ENCODE measurements at regions not wholly inside any gene's neighbourhood (a gene's known extent, or its start where the extent isn't known, plus 50 kb on each side); places are given as distances from the start of the nearest gene placed in this dataset.
A peak's percentile ranks its signal among the peaks of the same experiment; 100 is the strongest.

DNA sequence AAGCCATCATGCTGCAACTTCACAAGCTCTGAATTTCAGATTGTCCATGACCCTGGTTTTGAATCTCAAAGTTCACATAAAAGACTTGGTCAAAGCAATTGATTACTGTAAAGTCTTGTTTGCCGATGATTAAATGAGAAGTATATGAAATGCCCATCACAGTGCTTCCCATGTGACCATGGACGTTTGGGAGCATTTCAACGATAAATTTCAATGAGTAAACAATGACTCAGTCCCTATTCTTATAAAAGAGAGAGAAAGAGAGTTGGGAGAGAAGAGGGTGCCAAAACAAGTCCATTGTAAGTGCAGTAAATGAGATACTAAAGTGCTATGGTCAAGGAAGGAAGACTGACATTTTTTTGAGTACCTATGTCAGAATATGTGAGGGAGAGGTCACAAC is 276.9 kb downstream of the SOX9 start:
- Histone ChIP-seq H3K4me1 (ENCODE audit: control insufficient read depth in 1 of 2, insufficient read depth in 2 of 2, low read length in 2 of 2) (no peaks in the 10 kb centered on the region), H3K9me3 (replicated peaks in 1 of 2; ENCODE audit: control insufficient read depth in 1 of 2, insufficient read depth in 1 of 2, low read length in 2 of 2) (peaks cover 0 to 2% of the 10 kb centered on the region in 2 donors), H3K36me3 (replicated peaks in 1 of 2; ENCODE audit: control insufficient read depth in 1 of 2, insufficient read depth in 2 of 2, low read length in 2 of 2) (no peaks in the 10 kb centered on the region), H3K9ac (ENCODE audit: insufficient read depth, low read length, poor library complexity, severe bottlenecking) (no peak overlapping the region), H4K20me1 (ENCODE audit: insufficient read depth, low read length) (no peaks in the 10 kb centered on the region), H3K27ac (ENCODE audit: low read depth in 1 of 2, low read length in 2 of 2) (no peak overlapping the region), H3K4me3 (replicated peaks in 1 of 3; ENCODE audit: low read depth in 2 of 3, low read length in 3 of 3) (no peak overlapping the region), H3K27me3 (ENCODE audit: control insufficient read depth in 2 of 2, insufficient read depth in 2 of 2, low read length in 2 of 2) (no peaks in the 10 kb centered on the region), H3K79me2 (ENCODE audit: insufficient read depth, low read length) (no peaks in the 10 kb centered on the region), H2AFZ (ENCODE audit: insufficient read depth, low read depth, low read length, poor library complexity, severe bottlenecking) (no peak overlapping the region), H3K4me2 (replicated peaks; ENCODE audit: extremely low read depth, low read length, poor library complexity, severe bottlenecking) (no peak overlapping the region)
- intact Hi-C loops (cut with micrococcal nuclease), result no loop called here
- TF ChIP-seq, protein P1, sequence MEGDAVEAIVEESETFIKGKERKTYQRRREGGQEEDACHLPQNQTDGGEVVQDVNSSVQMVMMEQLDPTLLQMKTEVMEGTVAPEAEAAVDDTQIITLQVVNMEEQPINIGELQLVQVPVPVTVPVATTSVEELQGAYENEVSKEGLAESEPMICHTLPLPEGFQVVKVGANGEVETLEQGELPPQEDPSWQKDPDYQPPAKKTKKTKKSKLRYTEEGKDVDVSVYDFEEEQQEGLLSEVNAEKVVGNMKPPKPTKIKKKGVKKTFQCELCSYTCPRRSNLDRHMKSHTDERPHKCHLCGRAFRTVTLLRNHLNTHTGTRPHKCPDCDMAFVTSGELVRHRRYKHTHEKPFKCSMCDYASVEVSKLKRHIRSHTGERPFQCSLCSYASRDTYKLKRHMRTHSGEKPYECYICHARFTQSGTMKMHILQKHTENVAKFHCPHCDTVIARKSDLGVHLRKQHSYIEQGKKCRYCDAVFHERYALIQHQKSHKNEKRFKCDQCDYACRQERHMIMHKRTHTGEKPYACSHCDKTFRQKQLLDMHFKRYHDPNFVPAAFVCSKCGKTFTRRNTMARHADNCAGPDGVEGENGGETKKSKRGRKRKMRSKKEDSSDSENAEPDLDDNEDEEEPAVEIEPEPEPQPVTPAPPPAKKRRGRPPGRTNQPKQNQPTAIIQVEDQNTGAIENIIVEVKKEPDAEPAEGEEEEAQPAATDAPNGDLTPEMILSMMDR (IDR thresholded peaks at IDR 0.05), result no peak
- Mint-ChIP-seq H3K36me3 (no peaks in the 10 kb centered on the region), H3K27me3 (ENCODE audit: low read depth in 3 of 3) (peaks cover 0 to 2% (median 1%) of the 10 kb centered on the region in 3 donors), H3K4me1 (no peaks in the 10 kb centered on the region), H3K27ac (no peak overlapping the region), H3K4me3 (no peak overlapping the region), H3K9me3 (peaks cover 2 to 32% (median 12%) of the 10 kb centered on the region in 7 donors)
- WGBS (ENCODE audit: insufficient coverage), result 60% methylated on average over 2 of the region's 3 CpGs
- no peak for DNase-seq

GRCh38 chr17:72399023-72399607 is 278.3 kb downstream of the SOX9 start:
- DNase-seq, result no peak
- H3K4me1 Mint-ChIP-seq, result no peaks in the 10 kb centered on the region
- H3K27ac Mint-ChIP-seq, result peak overlapping the region in 1 of 7 donors; percentile 19
- Histone ChIP-seq H3K36me3 (replicated peaks in 1 of 2; ENCODE audit: control insufficient read depth in 1 of 2, insufficient read depth in 2 of 2, low read length in 2 of 2) (no peaks in the 10 kb centered on the region), H2AFZ (ENCODE audit: insufficient read depth, low read depth, low read length, poor library complexity, severe bottlenecking) (no peak overlapping the region), H3K27me3 (ENCODE audit: control insufficient read depth in 2 of 2, insufficient read depth in 2 of 2, low read length in 2 of 2) (no peaks in the 10 kb centered on the region), H3K79me2 (ENCODE audit: insufficient read depth, low read length) (no peaks in the 10 kb centered on the region), H3K9me3 (replicated peaks in 1 of 2; ENCODE audit: control insufficient read depth in 1 of 2, insufficient read depth in 1 of 2, low read length in 2 of 2) (peaks cover 0 to 2% of the 10 kb centered on the region in 2 donors), H3K4me3 (replicated peaks in 1 of 3; ENCODE audit: low read depth in 2 of 3, low read length in 3 of 3) (no peak overlapping the region), H3K27ac (ENCODE audit: low read depth in 1 of 2, low read length in 2 of 2) (no peak overlapping the region), H3K9ac (ENCODE audit: insufficient read depth, low read length, poor library complexity, severe bottlenecking) (no peak overlapping the region), H3K4me1 (ENCODE audit: control insufficient read depth in 1 of 2, insufficient read depth in 2 of 2, low read length in 2 of 2) (no peaks in the 10 kb centered on the region), H4K20me1 (ENCODE audit: insufficient read depth, low read length) (no peaks in the 10 kb centered on the region), H3K4me2 (replicated peaks; ENCODE audit: extremely low read depth, low read length, poor library complexity, severe bottlenecking) (no peak overlapping the region)
- H3K9me3 Mint-ChIP-seq, result peaks cover 2 to 31% (median 12%) of the 10 kb centered on the region in 7 donors
- no peak overlapping the region for H3K4me3 Mint-ChIP-seq
- H3K27me3 Mint-ChIP-seq (ENCODE audit: low read depth in 3 of 3), result peaks cover 0 to 2% (median 1%) of the 10 kb centered on the region in 3 donors
- no peaks in the 10 kb centered on the region for H3K36me3 Mint-ChIP-seq
- TF ChIP-seq, protein P1 (IDR thresholded peaks at IDR 0.05), result no peak
- intact Hi-C loops (cut with micrococcal nuclease), result no loop called here
- WGBS (ENCODE audit: insufficient coverage), result 100% methylated on average over 1 of the region's 9 CpGs
